Lower leg skin (tissue), 3 donors: ENCODE measurements at regions not wholly inside any gene's neighbourhood (a gene's known extent, or its start where the extent isn't known, plus 50 kb on each side); places are given as distances from the start of the nearest gene placed in this dataset.

Experiments used
- CTCF ChIP-seq, 3 donors: fragments of 450-650 bp; IDR thresholded peaks; one replicate each; pipeline ENCODE4 v1.5.1; 2016; ENCODE audit warnings: antibody characterized with exemption in 3 of 3, mild to moderate bottlenecking in 3 of 3, moderate library complexity in 2 of 3
- POLR2A ChIP-seq, 2 donors: fragments of 450-650 bp; IDR thresholded peaks; one replicate each; pipeline ENCODE4 v1.6.1; 2016 to 2017; ENCODE audit warnings: antibody characterized with exemption in 2 of 2, mild to moderate bottlenecking in 1 of 2, moderate library complexity in 1 of 2

- no peak for TF ChIP-seq CTCF (IDR thresholded peaks at IDR 0.05)
- TF ChIP-seq POLR2A (IDR thresholded peaks at IDR 0.05): no peak
Measured at GRCh38 chr3:18087988-18088387, 337.2 kb downstream of the SATB1 start.
